H7 (cell line): ENCODE measurements at regions not wholly inside any gene's neighbourhood (a gene's known extent, or its start where the extent isn't known, plus 50 kb on each side); places are given as distances from the start of the nearest gene placed in this dataset.
"Not testable (repeated sequence)": the region's sequence is repeated elsewhere in the genome, so short reads cannot be mapped to it uniquely, and the experiment has no call there.

ENCODE experiments used
- DNase-seq: peaks from one replicate; pipeline ENCODE4 v3.0.0; 2012
- H3K27me3 ChIP-seq: 2 replicates; pipeline ENCODE4 v1.6.0; 2011; ENCODE audit warnings: mild to moderate bottlenecking, low read length; ENCODE audit not compliant: control insufficient read depth, insufficient read depth
- H3K36me3 ChIP-seq: replicated peaks from 2 replicates; pipeline ENCODE4 v1.5.1; 2011; ENCODE audit warnings: low read length; ENCODE audit not compliant: control insufficient read depth, insufficient read depth
- H3K4me3 ChIP-seq: 2 replicates; pipeline ENCODE4 v1.5.1; 2011; ENCODE audit warnings: low read depth, mild to moderate bottlenecking, control low read depth, low read length, moderate library complexity; ENCODE audit not compliant: insufficient read depth

DNA sequence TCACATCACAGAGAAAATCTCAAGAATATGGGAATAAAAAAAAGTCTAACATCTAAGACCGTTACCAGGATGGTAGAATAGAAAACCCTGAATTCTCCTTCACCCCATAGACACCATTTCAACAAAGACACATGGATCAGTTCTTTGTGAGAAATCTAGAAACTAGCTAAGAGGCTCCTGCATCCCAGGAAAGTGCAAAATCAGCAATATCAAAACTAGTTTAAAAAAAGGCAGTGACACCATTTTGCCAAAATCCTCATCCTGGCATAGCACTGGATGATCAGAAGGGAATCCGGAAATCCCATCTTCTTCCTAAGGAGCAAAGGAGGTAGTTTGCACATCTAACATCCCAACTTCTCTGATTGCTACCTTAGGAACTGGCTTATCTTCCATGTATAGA lies 88.9 kb upstream of the MAGEE2 start:
- H3K27me3 ChIP-seq: no peaks in the 10 kb centered on the region
- H3K4me3 ChIP-seq: no peak overlapping the region
- no peak for DNase-seq
- H3K36me3 ChIP-seq: no peaks in the 10 kb centered on the region

DNA sequence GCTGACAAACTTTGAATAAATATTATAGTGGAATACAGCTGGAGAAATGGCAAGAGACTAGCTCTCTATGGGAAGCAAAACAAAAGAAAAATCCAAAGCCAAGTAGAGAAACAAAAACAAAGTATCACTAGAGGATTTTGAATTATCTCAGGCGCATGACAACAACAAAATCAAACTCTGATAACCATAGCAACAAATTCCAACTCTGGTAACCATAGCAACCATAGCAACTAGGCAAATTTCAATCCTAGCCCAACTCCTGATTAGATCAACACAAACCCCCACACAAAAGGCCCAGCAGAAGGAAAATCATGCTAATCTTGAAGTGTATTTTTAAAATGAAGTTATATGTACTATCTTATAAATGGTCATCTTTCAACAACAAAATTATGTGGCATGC lies 98.4 kb upstream of the MAGEE2 start:
- DNase-seq: no peak
- Histone ChIP-seq H3K4me3 (no peak overlapping the region), H3K36me3 (no peaks in the 10 kb centered on the region), H3K27me3 (no peaks in the 10 kb centered on the region)

DNA sequence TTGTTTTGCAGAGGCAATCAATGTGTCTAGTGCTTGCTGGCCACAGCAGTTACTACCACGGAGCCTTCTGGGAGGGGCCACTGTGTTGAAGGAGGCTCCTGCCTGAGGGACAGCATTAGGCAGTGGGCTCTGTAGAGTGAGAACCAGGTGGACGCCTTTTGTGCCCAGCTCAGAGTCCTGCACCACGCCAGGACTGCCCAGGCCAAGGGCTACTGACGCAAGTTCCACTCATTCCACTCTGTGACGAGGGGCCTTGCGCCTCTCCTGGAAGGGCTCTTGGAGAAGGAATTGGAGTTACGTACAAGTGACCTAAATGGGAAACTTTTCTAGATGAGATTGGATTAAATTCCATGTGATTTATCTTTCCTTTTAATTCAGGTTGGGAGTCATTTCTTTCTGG lies 102.8 kb upstream of the MAGEE2 start:
- H3K4me3 ChIP-seq: no peak overlapping the region
- H3K27me3 ChIP-seq: no peaks in the 10 kb centered on the region
- DNase-seq: no peak
- H3K36me3 ChIP-seq: no peaks in the 10 kb centered on the region

DNA sequence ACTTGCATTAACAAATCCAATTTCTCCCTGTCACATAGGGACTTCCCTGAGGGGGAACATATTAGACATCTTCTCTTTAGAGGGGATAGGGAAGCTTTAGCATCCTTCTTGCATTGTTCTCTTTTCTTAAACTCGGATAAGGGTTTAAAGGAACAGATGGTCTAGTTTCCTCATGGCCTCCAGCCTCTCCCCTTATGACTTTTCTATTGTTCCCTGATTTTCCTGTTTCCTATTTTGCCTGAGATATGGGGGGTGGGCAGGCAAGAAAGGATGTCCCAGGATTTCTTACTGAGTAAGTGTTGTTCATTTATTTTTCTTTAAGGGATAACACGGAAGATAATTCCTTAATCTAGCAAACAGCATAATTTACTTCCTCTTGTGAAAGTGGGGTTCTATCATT lies 107.7 kb upstream of the MAGEE2 start:
- H3K4me3 ChIP-seq: no peak overlapping the region
- no peaks in the 10 kb centered on the region for H3K27me3 ChIP-seq
- DNase-seq: no peak
- H3K36me3 ChIP-seq: no peaks in the 10 kb centered on the region

DNA sequence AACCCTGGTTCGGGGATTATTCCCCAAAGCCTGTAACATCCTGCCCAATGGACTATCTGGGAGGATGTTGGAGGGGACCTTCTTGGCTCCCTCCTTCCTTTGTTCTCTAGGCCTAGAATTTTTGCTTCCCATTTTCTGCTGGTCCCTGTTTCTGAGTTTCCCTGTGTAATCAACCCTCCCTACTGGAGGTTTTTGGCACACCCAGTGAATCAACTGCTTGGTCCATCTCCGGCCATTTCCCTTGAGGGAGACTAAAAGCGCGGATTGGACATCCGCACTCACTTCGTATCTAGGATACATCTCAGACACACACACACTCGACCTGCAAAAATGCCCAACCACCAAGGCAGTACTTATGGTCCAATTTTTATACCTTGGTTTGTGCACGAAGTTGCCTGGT lies 108.2 kb upstream of the MAGEE2 start:
- Histone ChIP-seq H3K4me3 (no peak overlapping the region), H3K27me3 (no peaks in the 10 kb centered on the region), H3K36me3 (no peaks in the 10 kb centered on the region)
- no peak for DNase-seq

DNA sequence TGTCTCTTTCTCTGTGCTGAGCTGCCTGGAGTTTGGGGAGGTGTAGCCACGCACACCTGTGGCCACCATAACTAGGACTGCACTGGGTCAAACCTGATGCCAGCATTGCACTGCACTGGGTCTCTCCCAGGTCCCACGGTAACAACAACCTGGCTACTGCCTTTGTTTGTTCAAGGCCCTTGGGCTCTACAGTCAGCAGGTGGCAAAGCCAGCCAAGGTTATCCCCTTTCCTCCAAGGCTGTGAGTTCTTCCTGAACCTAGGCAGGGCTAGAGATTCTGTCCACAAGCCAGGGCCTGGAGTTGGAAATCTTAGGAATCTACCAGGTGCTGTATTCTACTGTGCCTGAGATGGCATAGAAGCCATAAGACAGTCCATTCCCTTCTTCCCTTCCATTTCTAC lies 126.7 kb upstream of the MAGEE2 start:
- DNase-seq: no peak
- no peaks in the 10 kb centered on the region for H3K36me3 ChIP-seq
- no peaks in the 10 kb centered on the region for H3K27me3 ChIP-seq
- H3K4me3 ChIP-seq: no peak overlapping the region

DNA sequence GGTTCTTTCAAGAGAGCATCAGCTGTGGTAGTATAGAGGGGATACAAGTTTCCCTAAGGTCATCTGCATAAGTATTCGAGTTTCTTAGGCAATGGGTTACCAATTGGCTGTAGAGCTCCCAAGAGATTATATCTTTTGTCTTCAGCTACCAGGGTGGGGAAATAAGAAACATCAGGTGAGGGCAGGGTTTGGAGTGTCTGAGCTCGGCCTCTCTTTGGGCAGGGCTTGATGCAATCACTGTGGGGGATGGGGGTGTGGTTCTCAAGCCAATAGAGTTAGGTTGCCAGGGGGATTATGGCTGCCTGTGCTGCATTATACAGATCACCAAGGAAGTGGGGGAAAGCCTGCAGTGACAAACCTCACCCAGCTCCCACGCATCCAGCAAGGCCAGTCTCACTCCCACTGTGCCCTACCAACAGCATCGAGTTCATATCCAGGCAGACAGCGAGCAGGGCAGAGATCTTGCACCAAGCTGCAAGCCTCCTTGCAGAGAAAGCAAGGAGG lies 172.1 kb upstream of the MAGEE2 start:
- H3K4me3 ChIP-seq: no peak overlapping the region
- no peaks in the 10 kb centered on the region for H3K27me3 ChIP-seq
- H3K36me3 ChIP-seq: no peaks in the 10 kb centered on the region
- DNase-seq: no peak

DNA sequence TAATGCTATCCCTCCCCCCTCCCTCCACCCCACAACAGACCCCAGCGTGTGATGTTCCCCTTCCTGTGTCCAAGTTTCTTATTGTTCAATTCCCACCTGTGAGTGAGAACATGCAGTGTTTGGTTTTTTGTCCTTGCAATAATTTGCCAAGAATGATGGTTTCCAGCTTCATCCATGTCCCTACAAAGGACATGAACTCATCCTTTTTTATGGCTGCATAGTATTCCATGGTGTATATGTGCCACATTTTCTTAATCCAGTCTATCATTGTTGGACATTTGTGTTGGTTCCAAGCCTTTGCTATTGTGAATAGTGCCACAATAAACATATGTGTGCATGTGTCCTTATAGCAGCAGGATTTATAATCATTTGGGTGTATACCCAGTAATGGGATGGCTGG lies 176.3 kb upstream of the MAGEE2 start:
- not testable (repeated sequence) for H3K4me3 ChIP-seq, DNase-seq, H3K36me3 ChIP-seq, H3K27me3 ChIP-seq

DNA sequence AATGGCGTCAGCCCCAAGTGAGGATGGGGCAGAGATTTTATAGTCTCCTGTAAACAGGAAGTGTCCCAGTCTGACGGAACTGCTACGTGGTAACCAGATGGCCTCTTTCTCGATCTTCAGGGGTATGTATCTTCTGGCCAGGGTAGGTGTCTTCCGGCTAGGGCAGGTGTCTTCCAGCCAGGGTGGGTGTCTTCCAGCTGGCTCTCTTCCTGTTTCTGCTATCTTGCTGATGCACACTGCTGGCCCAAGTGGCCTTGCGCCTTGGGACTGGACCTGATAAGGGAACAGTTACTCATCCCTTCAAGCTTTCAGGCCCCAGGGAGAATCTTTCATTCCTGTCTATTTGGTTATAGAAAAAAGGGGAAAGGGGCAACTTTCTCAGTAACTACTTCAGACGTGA lies 178.7 kb upstream of the MAGEE2 start:
- no peak for DNase-seq
- Histone ChIP-seq H3K36me3 (no peaks in the 10 kb centered on the region), H3K4me3 (no peak overlapping the region), H3K27me3 (no peaks in the 10 kb centered on the region)

DNA sequence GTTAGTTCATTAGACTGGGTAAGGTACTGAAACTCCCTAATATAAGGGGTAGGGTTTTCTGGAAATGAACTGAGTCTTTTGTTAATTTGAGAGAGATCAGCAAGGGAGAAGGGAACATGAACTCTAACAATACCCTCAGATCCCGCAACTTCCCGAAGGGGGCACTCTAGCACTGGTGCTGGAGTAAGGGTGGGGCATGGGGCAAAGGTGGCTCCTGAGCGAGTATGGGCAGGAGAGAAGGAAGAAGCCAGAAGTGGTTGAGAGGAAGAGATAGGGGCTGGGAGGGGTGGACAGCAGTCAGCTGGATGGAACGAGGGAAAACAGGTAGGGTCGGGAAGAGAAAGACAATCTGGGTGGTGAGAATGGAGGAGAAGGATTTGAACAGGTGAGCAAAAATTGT lies 183.2 kb upstream of the MAGEE2 start:
- DNase-seq: peak; percentile 5
- H3K36me3 ChIP-seq: no peaks in the 10 kb centered on the region
- H3K4me3 ChIP-seq: no peak overlapping the region
- no peaks in the 10 kb centered on the region for H3K27me3 ChIP-seq

DNA sequence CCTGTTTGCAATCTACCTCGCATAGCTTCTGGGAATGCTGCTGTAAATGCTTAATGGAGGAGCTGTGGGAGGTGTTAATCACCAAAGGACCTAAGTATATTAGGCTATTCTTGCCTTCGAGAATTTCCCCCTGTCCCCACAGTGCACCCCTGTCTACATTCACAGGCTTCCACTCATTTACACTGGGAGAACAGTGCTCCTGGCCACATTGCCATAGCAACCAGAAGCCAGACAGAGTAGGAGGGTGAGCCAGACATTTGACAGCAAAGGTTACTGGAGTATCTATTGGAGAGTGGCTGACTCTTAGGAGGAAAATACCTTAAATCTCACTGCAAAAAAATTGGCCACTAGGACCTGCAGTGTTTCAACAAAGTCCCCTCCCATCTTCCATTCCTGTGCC lies 185.9 kb upstream of the PBDC1 start:
- no peaks in the 10 kb centered on the region for H3K36me3 ChIP-seq
- H3K27me3 ChIP-seq: no peaks in the 10 kb centered on the region
- H3K4me3 ChIP-seq: no peak overlapping the region
- DNase-seq: no peak

DNA sequence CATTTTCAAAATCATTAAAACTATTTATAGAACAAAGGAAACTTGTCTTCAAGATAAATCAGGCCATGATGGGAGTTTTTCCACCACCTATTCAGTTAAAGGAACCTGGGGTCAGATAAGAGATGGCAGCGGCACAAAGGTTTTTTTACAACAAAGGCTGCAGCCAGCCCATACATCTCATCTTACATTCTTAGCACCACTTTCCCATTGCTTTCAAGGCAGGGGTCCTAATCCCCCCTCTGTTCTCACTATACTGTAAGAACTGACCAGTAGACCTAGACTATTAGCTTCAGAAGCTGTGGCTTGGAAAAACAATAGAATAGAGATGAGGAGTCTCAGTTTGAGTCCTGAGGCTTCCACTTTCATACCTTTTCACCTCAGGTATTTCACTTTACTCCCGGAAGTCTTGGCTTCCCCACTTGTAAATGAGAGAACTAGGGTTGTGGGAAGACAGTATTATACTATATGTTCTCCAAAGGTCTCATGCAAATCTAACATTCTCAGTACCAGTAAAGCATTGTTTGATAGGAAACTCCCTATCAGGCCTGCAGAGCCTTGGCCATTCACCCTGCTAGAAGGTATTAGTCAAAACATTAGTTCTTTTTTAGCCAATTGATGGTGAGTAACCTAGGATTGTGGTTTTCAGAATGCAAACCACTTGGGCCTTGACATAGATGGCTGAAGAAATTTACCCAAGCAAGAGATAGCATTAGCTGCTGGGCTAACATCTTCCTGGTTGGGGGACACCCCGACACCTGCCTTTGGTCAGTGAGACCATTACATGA lies 182.9 kb upstream of the PBDC1 start:
- Histone ChIP-seq H3K36me3 (no peaks in the 10 kb centered on the region), H3K4me3 (no peak overlapping the region), H3K27me3 (no peaks in the 10 kb centered on the region)
- no peak for DNase-seq

DNA sequence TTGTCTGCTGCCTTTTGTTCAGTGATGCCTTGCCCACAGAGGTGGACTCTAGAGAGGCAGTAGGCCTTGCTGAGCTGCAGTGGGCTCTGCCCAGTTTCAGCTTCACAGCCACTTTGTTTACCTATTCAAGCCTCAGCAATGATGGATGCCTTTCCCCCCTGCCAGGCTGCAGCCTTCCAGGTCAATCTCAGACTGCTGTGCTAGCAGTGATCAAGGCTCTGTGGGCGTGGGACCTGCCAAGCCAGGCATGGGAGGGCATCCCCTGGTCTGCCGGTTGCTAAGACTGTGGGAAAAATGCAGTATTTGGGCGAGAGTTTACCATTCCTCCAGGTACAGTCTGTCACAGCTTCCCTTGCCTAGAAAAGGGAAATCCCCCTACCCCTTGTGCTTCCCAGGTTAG lies 175.2 kb upstream of the PBDC1 start:
- no peaks in the 10 kb centered on the region for H3K27me3 ChIP-seq
- DNase-seq: no peak
- no peak overlapping the region for H3K4me3 ChIP-seq
- no peaks in the 10 kb centered on the region for H3K36me3 ChIP-seq

DNA sequence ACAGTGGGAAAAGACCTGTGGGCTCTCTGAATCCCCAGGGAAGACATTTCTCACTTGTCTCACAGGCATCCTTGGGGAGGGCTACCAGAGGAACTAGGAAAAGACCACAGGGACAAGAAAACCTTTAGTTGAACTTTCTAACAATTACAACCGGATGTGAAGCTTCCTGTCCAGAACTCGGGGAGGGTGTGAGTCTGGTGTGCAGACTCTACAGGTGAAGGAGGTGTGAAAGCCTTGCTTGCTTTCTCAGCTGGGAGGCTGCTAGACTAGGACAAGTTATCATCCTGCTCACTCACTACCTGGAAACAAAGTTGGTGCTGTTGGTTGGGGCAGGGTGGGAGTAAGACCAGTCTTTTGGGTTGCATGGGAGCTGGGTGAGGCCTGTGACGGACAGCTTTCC lies 158.5 kb upstream of the PBDC1 start:
- no peak for DNase-seq
- H3K27me3 ChIP-seq: no peaks in the 10 kb centered on the region
- H3K36me3 ChIP-seq: no peaks in the 10 kb centered on the region
- no peak overlapping the region for H3K4me3 ChIP-seq

DNA sequence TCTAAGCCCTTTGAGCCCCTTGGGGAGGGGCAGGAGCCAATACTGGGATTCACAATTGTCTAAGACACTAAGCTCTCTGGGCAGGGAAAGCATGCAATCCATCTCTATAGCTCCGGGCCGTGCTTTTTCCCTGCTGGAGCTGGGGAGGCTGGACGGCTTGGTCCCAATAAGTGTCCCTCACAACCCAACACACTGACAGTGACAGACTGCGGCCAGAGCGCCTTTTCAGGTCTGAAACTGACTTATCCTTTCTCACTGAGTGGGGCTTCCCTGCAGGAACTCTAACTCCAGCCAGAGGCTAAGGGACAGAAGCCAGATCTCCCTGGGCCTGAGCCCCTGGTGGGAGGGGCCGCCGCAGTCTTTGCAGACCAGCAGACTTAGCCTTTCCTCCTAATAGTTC lies 146.6 kb upstream of the PBDC1 start:
- DNase-seq: peak; percentile 9
- no peak overlapping the region for H3K4me3 ChIP-seq
- no peaks in the 10 kb centered on the region for H3K27me3 ChIP-seq
- no peaks in the 10 kb centered on the region for H3K36me3 ChIP-seq

DNA sequence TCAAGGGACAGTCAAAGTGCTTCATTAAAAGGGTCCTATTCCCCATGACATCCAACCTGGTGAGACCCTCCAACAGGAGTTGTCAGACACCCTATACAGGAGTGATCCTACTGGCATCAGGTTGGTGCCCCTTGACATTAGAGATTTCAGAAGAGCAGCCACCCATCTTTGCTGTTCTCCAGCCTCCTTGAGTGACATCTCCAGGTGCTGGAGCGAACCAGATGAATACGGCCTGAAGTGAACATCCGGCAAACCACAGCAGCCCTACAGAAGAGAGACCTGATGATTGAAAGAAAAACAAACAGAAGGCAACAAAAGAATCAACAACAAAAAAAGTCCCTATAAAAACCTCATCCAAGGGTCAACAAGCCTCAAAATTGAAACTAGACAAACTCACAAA lies 146.1 kb upstream of the PBDC1 start:
- Histone ChIP-seq H3K36me3 (no peaks in the 10 kb centered on the region), H3K4me3 (no peak overlapping the region), H3K27me3 (no peaks in the 10 kb centered on the region)
- no peak for DNase-seq
